Transverse colon (tissue), 4 donors: ENCODE measurements at regions not wholly inside any gene's neighbourhood (a gene's known extent, or its start where the extent isn't known, plus 50 kb on each side); places are given as distances from the start of the nearest gene placed in this dataset.

ENCODE experiments used
- DNase-seq: peaks from one replicate; pipeline ENCODE4 v3.0.0-alpha.2; 2019
- H3K27ac ChIP-seq, 4 donors: fragments of 200-600 bp; sonication (generic); 2 replicates each; pipeline ENCODE4 v1.5.1; 2016 to 2018; ENCODE audit warnings: inconsistent platforms in 4 of 4
- H3K27me3 ChIP-seq: fragments of 200-600 bp; sonication (generic); 2 replicates; pipeline ENCODE4 v1.5.1; 2017; ENCODE audit warnings: inconsistent platforms
- H3K36me3 ChIP-seq, 4 donors: fragments of 200-600 bp; sonication (generic); 2 replicates each; pipeline ENCODE4 v1.5.1; 2017 to 2019; ENCODE audit warnings: inconsistent platforms in 4 of 4
- H3K4me1 ChIP-seq, 4 donors: fragments of 200-600 bp; sonication (generic); 2 replicates each; pipeline ENCODE4 v1.5.1; 2017 to 2020; ENCODE audit warnings: inconsistent platforms in 4 of 4
- H3K4me3 ChIP-seq, 4 donors: fragments of 200-600 bp; sonication (generic); 1 replicate in 1 of 4; 2 replicates in 3 of 4; pipeline versions ENCODE4 v1.5.1 to v1.6.1; 2017 to 2019; ENCODE audit warnings: inconsistent platforms in 4 of 4
- H3K9me3 ChIP-seq, 2 donors: fragments of 200-600 bp; sonication (generic); 2 replicates each; pipeline ENCODE4 v1.5.1; 2017 to 2019; ENCODE audit warnings: inconsistent platforms in 2 of 2
- CTCF ChIP-seq, 5 experiments: fragments of 200-600 bp in 3 of 5; fragments of 450-650 bp in 2 of 5; sonication (generic) in 3 of 5; IDR thresholded peaks; 1 replicate in 2 of 5; 2 replicates in 3 of 5; pipeline ENCODE4 v1.5.1; 2016 to 2017; ENCODE audit warnings: antibody characterized with exemption in 5 of 5, inconsistent platforms in 3 of 5, mild to moderate bottlenecking in 2 of 5, moderate library complexity in 1 of 5
- EP300 ChIP-seq: sonication (generic); formaldehyde crosslinking; IDR thresholded peaks from one replicate; pipeline ENCODE4 v1.6.1; 2017; ENCODE audit warnings: antibody characterized with exemption, low read depth
- POLR2A ChIP-seq: fragments of 450-650 bp; IDR thresholded peaks from one replicate; pipeline ENCODE4 v1.6.1; 2016; ENCODE audit warnings: antibody characterized with exemption, mild to moderate bottlenecking, moderate library complexity
- POLR2AphosphoS5 ChIP-seq, 3 donors: sonication (generic); formaldehyde crosslinking; IDR thresholded peaks; one replicate each; pipeline ENCODE4 v1.6.1; 2016; ENCODE audit warnings: antibody characterized with exemption in 3 of 3
- WGBS, 2 donors: methylation state at CpG; one replicate each; pipeline ENCODE4 v1.1.5; 2018; ENCODE audit warnings: low coverage in 1 of 2; 5-methylcytosine and 5-hydroxymethylcytosine counted together
- in situ Hi-C, 4 donors: fragments of 200-750 bp; cut with MboI; loops; one replicate each; pipeline versions ENCODE4 v1.15.0 to v1.15.1; 2017; ENCODE audit warnings: low sequenced_read_pairs in 3 of 4, low pct_ligation_motif_present in 1 of 4, low pct_unique_long_range_greater_than_20kb in 1 of 4
- intact Hi-C: fragments of 100-400 bp; cut with DNase I; formaldehyde crosslinking; loops from one replicate; pipeline ENCODE4 v1.15.1; 2023; ENCODE audit warnings: low total_unique reads

DNA sequence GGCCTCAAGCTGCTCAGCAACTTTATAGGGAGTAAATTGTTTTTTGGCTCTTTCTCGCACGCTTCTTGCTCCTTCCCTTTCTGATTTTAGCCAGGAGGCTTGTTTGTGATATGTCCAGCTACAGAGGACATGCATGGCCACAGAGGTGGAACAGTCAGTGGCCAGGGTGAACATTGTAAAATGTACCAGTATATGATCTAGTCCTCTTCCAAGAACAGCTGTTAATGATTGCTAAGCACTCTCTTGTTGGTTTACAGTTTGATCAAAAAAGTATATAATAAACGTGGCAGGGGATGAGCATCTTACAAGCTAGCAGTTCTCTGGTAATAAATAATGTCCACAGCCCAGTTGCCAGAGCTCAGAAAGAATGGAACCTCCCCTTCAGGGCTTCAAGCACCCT lies 461.7 kb upstream of the DYNLRB2 start:
- no peak overlapping the region for H3K27ac ChIP-seq
- 14 to 67% methylated on average over 1 to 3 of the region's 3 CpGs for WGBS, 2 donors
- in situ Hi-C loops: no loop called here

GRCh38 chr16:80077696-80078095 lies 463.1 kb upstream of the DYNLRB2 start:
- Histone ChIP-seq H3K4me3 (no peak overlapping the region), H3K36me3 (no peaks in the 10 kb centered on the region), H3K4me1 (no peaks in the 10 kb centered on the region), H3K27ac (no peak overlapping the region), H3K27me3 (no peaks in the 10 kb centered on the region), H3K9me3 (no peaks in the 10 kb centered on the region)
- TF ChIP-seq POLR2A (no peak), EP300 (no peak), CTCF (IDR thresholded peaks at IDR 0.05) (no peak)
- DNase-seq: no peak
- intact Hi-C loops (no loop called here), in situ Hi-C loops (no loop called here)
- 75 to 89% methylated on average over 4 of the region's 4 CpGs for WGBS, 2 donors

More for the DNA sequence above, 461.7 kb upstream of the DYNLRB2 start:
- H3K27me3 ChIP-seq: no peaks in the 10 kb centered on the region
- no peak overlapping the region for H3K4me3 ChIP-seq
- intact Hi-C loops: no loop called here
- TF ChIP-seq POLR2AphosphoS5 (IDR thresholded peaks at IDR 0.05): no peak
- no peak for TF ChIP-seq EP300
- no peaks in the 10 kb centered on the region for H3K36me3 ChIP-seq
- no peak for DNase-seq
- no peaks in the 10 kb centered on the region for H3K9me3 ChIP-seq
- H3K4me1 ChIP-seq: no peaks in the 10 kb centered on the region

GRCh38 chr16:80074329-80074728 lies 466.5 kb upstream of the DYNLRB2 start:
- Histone ChIP-seq H3K4me1 (no peaks in the 10 kb centered on the region), H3K4me3 (no peak overlapping the region), H3K27me3 (no peaks in the 10 kb centered on the region), H3K27ac (no peak overlapping the region), H3K36me3 (no peaks in the 10 kb centered on the region), H3K9me3 (no peaks in the 10 kb centered on the region)
- in situ Hi-C loops (no loop called here), intact Hi-C loops (no loop called here)
- TF ChIP-seq POLR2A: no peak
- TF ChIP-seq CTCF (IDR thresholded peaks at IDR 0.05): no peak
- no peak for TF ChIP-seq EP300
- no peak for TF ChIP-seq POLR2AphosphoS5 (IDR thresholded peaks at IDR 0.05)
- 86 to 100% methylated on average over 1 of the region's 1 CpG for WGBS, 2 donors
- no peak for DNase-seq

DNA sequence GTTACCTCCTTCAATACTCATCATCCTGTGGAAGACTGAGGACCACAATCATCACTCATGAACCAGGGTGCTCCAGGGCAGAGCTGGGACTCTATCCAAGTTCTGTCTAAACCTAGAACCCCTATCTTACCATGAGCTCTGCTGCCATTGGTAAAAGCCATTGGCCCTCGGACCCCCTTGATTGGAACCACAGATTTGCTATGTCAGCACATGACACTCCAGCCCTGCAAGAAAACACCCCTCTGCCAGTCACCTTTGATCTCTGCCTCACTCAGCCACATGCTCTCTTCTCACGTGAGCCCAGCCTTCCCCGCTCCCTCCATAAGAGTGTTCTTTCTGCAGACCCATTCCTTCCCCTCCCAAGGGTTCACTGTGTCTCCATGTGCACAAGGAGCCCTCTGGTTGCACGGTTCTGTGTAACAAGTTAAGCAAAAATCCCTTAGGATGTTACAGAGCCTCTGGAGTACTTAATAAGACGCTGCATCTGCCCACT lies 468.8 kb upstream of the DYNLRB2 start:
- in situ Hi-C loops (no loop called here), intact Hi-C loops (no loop called here)
- no peak overlapping the region for H3K4me3 ChIP-seq
- H3K36me3 ChIP-seq: no peaks in the 10 kb centered on the region
- no peaks in the 10 kb centered on the region for H3K9me3 ChIP-seq
- DNase-seq: no peak
- H3K27ac ChIP-seq: no peak overlapping the region
- H3K27me3 ChIP-seq: no peaks in the 10 kb centered on the region
- WGBS, 2 donors: 63 to 69% methylated on average over 2 to 5 of the region's 5 CpGs
- no peak for TF ChIP-seq EP300
- no peak for TF ChIP-seq POLR2A
- no peaks in the 10 kb centered on the region for H3K4me1 ChIP-seq

DNA sequence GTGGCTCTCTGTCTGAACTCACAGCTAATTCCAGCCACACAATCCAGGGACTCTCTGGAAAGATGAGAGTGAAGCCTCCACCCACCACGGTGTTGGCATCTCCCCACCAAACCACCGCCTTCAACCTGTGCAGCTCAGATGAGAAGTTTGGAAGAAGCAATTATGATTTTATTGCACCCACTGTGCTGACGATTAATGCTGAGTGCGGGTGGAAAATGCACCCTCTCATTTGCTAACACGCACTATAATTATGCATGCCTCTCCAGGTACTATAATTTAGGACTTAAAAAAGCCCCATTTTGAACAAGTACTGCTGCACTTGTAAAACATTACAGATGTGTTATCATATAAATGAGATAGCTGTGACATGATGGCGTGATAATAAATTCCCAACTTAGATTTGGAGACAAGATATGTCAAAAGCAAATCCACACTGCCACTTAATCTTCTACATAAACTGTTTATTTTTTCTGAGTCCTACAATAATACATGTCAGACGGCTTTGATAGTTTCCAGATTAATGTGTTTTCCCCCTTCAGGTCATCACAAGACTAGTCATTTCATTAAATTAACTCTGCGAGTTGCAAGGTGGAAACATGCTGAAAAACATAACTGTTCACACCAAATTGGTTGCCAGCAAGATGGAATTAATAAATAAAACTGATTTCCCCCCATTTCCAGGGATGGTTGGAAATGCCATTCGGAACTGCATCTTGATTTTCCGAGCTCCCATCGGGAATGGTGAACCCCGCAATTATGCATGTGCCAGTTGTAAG lies 466.5 kb upstream of the MAF start:
- no peak overlapping the region for H3K27ac ChIP-seq
- in situ Hi-C loops: no loop called here
- intact Hi-C loops: no loop called here
- H3K4me1 ChIP-seq: no peaks in the 10 kb centered on the region
- H3K27me3 ChIP-seq: no peaks in the 10 kb centered on the region
- no peak for TF ChIP-seq POLR2A
- no peak for TF ChIP-seq POLR2AphosphoS5 (IDR thresholded peaks at IDR 0.05)
- no peak for DNase-seq
- no peaks in the 10 kb centered on the region for H3K36me3 ChIP-seq
- no peaks in the 10 kb centered on the region for H3K9me3 ChIP-seq
- H3K4me3 ChIP-seq: no peak overlapping the region
- WGBS, 2 donors: 67 to 88% methylated on average over 4 to 12 of the region's 12 CpGs
